Right forelimb (tissue), 1 donor: ENCODE measurements at regions not wholly inside any gene's neighbourhood (a gene's known extent, or its start where the extent isn't known, plus 50 kb on each side); places are given as distances from the start of the nearest gene placed in this dataset.
"Not testable (repeated sequence)": the region's sequence is repeated elsewhere in the genome, so short reads cannot be mapped to it uniquely, and the experiment has no call there.

Source experiments
- DNase-seq: peaks from one replicate; pipeline ENCODE4 v3.0.0-alpha.2; 2018

DNA sequence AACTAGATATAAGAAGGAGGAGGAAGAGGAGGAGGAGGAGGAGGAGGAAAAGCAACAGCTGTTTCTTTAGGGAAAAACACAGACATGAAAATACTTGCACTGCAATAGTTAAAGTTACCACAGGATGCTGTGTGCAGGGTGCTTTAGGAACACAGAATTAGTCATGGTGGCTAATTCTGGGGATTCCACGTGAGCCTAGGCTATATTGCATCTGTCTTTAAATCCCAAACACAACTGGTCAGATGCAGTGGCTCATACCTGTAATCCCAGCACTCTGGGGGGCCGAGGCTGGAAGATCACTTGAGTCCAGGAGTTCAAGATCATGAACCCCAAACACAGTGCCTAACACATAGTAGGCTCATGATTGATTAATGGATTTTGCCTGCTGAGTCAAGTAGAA is 155.3 kb upstream of the C16orf82 start:
- no peak for DNase-seq

DNA sequence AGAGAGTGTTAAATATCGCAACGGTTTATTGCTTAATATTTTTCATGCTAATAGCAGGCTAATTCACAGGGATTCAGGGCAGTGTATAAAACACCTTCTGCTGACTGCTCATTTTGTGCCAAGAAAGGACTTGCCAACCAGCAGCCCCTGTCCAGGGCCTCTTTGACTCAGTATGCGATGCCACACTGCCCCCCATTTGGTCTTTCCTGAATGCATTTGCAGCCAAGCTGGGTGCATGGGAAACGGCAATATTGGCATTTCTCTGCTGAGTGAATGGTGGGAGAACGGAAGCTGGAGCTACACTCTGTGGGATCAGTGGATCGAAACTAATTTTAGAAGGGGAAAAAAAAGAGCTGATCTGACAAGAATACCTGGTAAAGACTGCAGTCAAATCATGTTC is 152.9 kb upstream of the C16orf82 start:
- DNase-seq = no peak

DNA sequence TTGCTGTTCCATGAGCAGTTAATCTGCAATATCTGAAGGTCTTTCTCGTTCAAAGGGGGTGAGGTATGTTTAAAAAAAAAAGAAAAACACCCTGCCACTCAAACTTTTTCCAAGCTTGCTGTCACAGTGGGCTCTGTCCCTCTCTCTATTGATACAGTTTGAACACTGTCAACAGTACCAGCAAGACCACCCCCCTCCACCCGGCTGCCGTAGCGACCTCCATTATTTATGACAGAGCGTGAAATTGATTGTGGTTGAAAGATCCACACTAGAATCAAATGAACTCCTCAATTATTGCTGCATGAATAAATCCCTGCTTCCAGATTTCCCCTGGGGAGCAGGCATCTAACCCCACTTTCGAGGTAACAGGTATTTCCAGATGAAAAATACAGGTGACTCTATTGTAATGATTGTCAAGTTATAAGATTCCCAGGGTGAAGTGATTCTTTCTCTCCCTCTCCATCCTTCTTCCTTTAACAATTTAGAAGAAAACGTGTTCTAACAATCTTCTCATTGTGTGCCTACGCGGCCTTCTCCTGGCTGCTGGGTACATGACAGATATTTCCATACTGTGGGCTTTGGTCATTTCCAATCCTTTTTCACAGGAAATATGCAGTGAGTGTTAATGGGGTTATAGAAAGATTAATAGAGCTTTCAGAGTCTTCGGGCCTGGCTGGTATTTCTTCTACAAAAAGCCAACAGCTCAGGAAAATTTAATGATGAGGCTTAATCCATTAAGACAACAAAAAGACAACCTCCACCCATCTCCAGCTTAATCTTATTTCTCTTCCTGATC is 135.7 kb upstream of the C16orf82 start:
- DNase-seq = no peak

DNA sequence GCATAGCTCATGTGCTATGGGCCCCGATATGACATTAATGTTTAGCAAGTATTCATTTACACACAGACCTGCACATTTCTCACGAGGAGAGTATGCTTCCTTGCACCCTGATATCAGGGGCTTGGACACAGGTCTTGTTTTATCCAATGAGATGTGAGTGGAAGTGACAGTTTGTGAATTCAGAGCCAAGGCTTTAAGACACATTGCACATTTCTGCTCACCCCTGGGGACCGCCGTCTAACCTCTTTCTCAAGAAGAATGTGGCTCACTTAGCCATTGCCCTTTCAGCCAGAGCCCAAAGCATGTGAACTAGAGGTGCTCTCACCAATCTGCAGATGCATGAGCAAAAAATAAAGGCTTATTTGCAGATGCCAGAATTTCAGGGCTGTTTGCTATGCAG is 116.1 kb upstream of the C16orf82 start:
- DNase-seq = no peak

DNA sequence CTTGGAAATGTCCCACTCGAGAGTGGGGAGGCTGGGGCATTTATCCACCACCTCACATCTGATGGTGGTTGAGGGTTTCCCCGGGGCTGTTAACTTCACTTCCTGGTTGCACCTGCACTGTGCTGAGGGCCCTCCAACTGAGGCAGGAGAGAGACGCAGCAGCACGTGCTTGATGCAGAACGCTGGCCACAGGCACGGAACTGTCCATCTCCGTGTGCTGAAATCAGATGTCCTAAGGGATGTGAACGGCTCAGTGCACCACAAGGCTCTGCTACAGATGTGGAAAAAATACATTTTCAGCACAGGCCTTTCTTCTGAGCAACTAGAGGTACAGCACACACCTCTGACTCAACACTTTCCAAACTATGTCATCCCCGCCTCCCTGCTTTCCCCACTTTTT is 114.8 kb upstream of the C16orf82 start:
- DNase-seq = no peak

DNA sequence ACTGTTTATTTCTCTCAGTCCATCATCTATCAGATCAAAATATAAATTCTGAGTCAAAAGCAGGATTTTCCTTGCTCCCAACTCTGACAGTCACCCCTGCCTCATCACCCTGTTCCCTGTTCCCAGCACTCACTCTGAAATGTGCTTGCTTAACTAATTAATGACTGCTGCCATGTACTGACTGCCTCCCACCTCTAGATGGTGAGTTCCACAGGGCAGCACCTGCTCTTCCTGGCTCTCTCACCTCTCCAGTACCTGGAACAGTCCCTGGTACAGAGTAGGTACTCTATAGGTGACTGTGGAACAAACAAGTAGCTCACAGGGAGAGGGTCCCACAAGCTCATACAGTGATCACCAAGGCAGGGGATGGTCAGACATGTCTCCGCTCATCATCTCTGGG is 114.3 kb upstream of the C16orf82 start:
- no peak for DNase-seq

DNA sequence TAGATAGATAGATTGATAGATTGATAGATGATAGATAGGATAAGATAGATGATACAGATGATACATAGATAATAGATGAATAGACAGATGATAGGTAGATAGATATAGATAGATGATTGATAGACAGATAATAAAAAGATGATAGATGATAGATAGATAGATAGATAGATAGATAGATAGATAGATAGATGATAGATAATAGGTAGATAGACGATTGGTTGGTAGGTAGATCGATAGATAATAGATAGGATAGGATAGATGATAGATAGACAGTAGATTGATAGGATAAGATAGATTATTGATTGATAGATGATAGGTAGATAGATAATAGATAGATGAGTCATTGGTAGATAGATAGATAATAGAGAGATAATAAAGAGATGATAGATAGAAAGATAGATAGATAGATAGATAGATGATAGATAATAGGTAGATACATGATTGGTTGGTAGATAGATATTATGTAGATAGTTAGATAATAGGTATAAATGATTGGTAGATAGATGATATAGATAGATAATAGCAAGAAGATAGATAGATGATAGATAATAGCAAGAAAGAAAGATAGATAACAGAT is 109.4 kb upstream of the C16orf82 start:
- DNase-seq = no peak

DNA sequence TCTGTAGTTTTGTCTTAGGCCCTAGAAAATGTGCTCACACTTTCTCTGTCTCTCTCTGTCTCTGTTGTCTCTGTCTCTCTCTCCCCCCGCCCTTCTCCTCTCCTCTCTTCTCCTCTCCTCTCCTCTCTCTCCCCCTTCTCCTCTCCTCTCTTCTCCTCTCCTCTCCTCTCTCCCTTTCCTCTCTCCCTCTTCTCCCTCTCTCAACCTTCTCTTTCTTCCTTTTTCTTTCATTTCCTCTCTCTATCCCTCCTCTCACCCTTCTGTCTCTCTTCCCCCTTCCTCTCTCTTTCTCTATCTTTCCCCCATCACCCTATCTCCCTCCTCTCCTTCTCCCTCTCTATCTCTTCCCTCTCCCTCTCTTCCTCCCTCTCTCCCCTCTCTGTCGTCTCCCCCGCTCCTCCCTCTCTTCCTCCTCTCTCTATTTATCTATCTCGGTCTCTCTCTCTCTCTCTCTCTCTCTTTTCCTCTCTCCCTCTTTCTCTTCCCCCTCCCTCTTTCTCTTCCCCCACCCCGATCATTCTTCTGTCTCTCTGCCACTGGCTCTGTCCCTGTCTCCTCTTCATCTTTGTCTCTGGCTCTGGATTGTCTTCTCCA is 107.2 kb upstream of the C16orf82 start:
- DNase-seq = no peak

DNA sequence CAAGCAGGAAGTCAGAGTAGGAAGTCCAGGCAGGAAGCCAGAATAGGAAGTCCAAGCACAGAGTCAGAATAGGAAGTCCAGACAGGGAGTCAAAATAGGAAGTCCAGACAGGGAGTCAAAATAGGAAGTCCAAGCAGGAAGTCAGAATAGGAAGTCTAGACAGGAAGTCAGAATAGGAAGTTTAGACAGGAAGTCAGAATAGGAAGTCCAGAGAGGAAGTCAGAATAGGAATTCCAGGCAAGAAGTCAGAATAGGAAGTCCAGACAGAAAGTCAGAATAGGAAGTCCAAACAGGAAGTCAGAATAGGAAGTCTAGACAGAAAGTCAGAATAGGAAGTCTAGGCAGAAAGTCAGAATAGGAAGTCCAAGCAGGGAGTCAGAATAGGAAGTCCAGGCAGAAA is 105.3 kb upstream of the C16orf82 start:
- no peak for DNase-seq

DNA sequence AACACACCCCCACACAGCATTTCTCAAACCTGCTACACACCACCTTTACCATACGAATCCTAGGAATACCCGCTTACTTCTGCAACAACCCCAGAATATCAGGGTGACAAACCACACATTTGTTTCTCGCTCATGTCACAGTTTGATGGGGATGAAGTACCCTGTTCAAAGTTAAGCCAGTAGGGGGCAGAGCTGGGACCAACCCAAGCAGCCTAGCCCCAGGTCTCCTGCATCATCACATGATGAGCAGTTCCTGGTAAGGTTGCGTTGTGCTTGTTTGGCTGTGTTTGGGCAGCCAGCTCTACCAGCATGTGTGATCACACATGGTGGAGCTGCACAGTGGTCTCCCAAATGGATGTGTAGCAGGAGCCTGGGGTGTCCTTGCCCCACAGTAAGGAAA is 103.6 kb upstream of the C16orf82 start:
- no peak for DNase-seq

DNA sequence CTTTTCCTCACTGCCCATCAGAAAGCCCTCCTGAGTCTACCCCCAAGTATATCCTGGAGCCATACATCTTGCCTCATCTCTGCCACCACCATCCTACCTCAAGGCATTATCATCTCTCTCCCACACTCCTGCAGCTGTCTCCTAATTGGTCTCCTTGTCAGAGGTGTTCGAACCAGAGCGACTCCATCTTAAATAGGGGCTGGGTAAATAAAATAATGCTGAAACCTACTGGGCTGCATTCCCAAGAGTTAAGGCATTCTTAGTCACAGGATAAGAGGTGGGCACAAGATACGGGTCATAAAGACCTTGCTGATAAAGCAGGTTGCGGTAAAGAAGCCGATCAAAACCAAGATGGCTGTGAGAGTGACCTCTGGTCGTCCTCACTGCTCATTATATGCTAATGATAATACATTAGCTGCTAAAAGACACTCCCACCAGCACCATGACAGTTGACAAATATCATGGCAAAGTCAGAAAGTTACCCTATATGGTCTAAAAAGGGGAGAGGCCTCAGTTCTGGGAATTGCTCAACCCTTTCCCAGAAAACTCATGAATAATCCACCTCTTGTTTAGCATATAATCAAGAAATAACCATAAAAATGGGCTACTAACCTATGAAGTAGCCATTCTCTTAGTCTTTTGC is 97.0 kb upstream of the C16orf82 start:
- DNase-seq = no peak

DNA sequence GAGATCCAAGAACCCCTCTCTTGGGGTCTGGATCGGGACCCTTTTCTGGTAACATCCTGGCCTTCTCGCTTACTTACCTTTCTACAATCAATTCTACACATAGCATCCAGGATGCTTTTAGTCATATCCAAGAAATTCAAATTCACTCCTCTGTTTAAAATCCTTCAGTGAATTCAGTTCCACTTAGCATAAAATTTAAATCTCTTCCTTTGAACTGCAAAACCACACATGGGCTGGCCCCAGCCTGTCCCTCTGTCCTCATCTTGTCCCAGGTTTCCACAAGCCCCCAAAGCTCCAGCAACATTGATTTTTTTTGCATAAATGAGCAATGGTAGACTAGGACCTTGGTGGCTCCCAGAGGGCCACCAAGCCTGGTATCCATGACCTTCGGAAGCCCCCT is 96.4 kb upstream of the C16orf82 start:
- no peak for DNase-seq

DNA sequence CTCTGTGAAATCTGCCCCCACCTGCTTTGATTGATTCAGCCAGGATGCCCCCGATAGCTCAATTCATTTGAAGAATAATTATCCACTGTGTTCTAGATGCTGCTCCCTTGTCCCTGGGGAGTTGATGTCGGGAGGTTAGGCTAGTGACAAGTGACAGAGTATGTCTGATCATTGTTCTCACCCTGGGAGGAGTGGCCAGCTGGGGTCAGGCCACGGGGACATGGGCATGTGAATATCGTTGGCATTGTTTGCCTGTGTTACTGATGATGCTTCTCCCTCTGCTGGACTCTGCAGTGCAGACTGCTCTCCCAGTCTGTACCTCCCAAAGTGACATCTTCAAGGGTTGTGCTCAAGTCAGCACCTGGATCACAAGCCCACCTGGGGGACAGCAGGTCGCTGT is 89.9 kb upstream of the C16orf82 start:
- DNase-seq = no peak

DNA sequence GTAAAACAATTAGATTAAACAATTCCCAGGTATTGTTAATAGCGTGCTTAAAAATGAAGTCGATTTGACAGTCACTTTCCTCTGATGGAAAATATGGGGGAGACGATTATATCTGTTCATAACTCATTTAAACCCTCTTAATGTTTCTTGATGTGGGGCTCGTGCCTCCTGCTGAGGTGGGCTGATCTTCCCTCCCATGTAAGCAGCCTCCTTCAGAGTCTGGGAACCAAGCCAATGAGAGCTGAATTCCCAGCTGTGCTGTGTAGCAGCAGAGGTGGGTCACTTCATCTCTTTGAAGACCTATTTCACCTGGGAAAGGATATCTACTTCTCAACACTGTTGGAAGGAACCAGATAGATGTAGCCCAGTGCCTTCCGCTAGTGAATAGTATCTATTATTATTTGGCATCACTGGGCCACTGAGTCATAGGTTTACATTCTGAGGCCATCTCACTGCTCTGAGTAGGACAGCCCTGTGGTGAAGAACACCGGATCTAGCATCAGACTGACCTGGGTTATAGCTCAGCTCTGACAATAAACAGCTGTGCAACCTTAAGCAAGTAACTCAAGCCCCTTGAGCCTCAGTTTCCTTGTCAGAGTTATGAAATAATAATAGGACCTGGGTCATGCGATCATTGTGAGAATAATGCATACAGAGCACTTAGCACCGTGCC is 85.3 kb upstream of the C16orf82 start:
- DNase-seq = no peak

DNA sequence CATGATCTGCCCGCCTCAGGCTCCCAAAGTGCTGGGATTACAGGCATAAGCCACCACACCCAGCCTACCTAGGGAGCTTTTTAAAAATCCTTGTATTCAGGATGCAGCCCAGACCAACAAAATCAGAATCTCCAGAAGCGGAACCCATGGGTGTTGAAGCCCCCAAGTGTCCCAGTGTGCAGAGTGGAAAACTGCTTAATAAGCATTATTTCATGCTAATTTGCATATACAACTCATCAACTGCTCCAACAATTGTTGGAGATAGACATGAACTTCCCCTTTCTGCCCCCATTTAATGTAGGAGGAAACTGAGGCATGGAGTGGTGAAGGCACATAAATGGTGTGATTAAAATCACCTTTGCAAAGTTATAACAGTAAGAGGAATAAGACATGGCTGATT is 84.3 kb upstream of the C16orf82 start:
- DNase-seq = no peak

DNA sequence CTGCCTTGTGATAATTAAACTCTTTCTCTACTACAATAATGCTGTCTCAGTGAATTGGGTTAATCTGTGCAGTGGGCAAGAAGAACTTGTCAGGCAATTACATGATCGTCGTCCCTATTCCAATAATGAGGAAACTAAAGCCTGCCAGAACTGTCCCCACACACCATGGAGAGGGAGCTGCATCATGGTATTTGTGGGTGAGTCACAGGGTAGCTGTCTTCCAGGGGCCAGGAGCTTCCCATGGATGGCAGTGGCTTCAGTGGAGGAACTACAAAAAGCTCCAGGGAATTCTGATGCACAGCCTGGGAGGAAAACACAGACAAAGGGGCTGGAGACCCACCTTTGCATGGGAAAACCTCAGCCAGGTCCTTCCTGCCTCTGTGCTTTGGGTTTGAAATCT is 83.3 kb upstream of the C16orf82 start:
- no peak for DNase-seq

DNA sequence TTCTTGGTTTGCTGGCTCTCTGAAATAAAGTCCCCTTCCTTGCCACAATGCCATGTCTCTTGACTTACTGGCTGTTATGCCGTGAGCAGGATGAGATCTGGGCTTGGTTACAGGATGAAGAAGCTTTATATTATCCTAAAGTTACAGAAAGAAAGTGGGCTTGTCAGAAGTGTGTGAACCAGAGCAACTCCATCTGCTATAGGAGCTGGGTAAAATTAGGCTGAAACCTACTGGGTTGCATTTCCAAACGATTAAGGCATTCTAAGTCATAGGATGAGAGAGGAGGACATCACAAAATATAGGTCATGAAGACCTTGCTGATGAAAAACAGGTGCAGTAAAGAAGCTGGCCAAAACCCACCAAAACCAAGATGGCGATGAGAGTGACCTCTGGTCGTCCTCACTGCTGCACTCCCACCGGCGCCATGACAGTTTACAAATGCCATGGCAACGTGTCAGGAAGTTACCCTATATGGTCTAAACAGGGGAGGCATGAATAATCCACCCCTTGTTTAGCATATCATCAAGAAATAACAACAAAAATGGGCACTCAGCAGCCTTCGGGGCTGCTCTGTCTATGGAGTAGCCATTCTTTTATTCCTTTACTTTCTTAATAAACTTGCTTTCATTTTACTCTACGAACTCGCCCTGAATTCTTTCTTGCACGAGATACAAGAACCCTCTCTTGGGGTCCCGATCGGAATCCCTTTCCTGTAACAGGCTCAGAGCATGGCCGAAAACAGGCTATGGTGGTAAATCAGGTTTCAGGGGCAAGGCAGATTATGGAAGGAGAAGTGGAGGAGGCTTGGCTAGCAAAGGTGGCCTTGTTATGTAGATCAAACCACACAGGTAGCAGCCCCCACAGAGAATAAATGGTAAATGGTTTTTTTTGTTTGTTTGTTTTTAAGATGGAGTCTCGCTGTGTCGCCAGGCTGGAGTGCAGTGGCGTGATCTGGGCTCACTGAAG is 81.3 kb upstream of the C16orf82 start:
- no peak for DNase-seq

DNA sequence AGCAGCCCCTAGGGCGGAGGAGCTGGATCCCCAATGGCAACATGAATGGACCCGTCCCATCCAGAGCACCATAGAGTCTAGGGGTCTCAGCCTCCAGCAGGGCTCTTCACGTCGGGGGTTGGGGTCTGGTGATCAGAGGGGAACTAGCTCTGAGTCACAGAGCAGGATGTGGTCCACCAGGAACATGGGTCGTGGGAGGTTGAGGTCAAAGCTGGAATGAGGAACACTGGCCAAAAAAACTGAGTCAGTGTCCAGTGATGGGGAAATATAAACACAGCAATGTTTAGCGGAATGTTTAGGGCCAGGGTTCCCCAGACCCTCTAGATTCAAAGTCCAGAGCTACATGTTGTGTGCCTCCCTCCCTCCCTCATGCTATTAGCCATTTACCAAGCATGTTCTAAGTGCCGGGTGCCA is 79.1 kb upstream of the C16orf82 start:
- DNase-seq = no peak

DNA sequence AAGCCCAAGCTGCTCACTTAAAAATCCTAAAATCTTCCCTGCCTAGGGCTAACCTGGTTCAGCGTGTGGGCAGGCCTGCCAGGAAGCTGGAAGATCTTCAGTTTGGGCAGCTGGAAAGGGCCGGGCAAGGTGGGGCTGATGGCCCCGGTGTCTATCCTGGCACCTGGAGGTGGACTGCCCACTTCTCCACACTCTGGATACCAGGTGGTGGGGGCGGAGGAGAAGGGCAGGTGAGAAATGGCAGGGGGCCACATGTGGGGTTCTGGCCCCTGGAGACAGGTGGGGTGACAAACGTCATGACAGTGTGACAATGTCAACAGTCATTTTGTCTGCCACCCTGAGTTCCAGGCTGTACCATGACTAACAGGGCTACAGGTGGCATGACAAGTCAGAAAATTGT is 78.5 kb upstream of the C16orf82 start:
- DNase-seq = no peak

DNA sequence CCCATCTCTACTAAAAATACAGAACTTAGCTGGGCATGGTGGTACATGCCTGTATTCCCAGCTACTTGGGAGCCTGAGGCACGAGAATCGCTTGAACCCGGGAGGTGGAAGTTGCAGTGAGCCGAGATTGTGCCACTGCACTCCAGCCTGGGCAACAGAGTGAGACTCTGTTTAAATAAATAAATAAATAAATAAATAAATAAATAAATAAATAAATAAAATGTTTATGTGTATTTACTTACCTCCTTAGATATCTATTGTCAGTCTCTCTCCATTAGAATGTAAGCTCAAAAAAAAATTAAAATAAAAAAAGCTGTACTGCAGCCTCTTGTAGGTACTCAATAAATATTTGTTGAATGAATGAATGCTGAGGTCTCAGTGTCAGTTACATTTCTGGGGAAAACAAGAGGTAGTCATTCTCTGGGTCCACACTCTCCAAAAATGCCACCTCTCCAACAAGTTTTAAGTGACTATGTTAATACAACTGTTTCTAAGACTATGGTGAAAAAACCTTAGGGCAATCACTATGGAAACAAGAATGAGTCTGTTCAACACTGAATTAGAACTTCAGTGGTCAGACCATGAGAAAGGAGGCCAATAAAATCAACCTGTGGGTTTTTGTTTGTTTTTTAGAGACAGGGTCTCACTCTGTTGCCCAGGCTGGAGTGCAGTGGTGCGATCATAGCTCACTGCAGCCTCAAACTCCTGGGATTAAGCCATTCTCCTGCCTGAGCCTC is 76.2 kb upstream of the C16orf82 start:
- DNase-seq = not testable (repeated sequence)

DNA sequence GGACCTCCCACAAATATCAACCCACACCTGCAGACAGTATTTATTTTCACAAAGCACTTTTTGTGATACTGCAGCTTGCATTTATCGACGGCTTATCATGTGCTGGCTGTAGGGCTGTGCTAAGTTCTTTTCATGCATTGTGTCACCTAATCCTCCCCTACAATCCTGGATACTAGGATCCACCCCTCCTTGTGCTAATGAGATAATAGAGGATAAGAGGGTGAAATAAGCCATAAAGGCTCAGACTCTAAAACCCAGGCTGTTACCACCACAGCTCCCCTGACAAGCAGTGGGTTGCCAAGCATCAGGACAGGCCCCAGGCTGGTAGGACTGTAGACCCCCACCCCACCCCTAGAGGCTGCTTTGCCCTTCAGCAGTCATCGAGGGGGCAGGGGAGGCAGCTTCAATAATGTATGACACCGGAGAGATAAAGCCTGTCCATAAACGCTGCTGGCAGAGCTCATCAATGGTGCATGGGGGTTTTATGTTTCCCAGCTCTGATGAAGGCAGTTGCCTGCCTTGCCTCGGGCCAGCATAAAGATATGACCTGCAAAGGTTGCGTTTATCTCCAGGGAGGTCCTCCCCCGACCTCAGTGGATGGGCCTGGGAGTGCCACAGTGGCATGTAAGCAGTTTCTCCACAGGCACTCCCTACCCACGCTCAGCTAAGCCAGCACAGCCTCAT is 73.9 kb upstream of the C16orf82 start:
- no peak for DNase-seq
